D721Med (cell line): ENCODE measurements at regions not wholly inside any gene's neighbourhood (a gene's known extent, or its start where the extent isn't known, plus 50 kb on each side); places are given as distances from the start of the nearest gene placed in this dataset.
"Not testable (repeated sequence)": the region's sequence is repeated elsewhere in the genome, so short reads cannot be mapped to it uniquely, and the experiment has no call there.

Experiments used
- DNase-seq: peaks from one replicate; pipeline ENCODE4 v3.0.0; 2011; ENCODE audit warnings: low spot score; ENCODE audit not compliant: insufficient read length
- FAIRE-seq: peaks from 2 replicates; lab custom pipeline; 2011; peaks lifted over from hg19 to GRCh38; lab: Jason Lieb, UNC
- CTCF ChIP-seq: IDR thresholded peaks from 2 replicates; pipeline ENCODE4 v1.5.1; 2012; ENCODE audit warnings: mild to moderate bottlenecking, control low read depth; ENCODE audit not compliant: insufficient read depth; ENCODE audit errors: missing control alignments

GRCh38 chr12:58668233-58668632 is 252.1 kb downstream of the LRIG3 start:
- TF ChIP-seq CTCF: no peak
- FAIRE-seq (no peak), DNase-seq (no peak)

DNA sequence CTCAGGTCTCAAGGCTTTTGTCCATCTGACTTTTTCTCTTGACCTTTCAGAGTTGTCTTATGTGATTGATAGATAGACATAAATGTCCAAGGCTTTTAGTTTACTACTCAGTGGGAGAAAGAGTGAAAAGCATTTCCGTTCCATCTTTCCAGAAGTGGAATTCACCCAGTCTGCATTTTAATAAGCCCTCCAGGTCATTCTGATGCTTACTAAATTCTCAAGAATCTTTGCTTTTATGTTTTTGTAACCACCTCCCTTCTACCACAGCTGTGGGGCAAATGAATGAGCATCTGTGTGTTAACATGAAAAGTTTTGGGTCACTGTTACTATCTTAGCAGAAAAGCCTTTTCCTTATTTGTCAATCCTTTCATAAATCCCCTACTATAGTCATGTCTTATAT is 251.4 kb downstream of the LRIG3 start:
- TF ChIP-seq CTCF: no peak
- FAIRE-seq (no peak), DNase-seq (no peak)

DNA sequence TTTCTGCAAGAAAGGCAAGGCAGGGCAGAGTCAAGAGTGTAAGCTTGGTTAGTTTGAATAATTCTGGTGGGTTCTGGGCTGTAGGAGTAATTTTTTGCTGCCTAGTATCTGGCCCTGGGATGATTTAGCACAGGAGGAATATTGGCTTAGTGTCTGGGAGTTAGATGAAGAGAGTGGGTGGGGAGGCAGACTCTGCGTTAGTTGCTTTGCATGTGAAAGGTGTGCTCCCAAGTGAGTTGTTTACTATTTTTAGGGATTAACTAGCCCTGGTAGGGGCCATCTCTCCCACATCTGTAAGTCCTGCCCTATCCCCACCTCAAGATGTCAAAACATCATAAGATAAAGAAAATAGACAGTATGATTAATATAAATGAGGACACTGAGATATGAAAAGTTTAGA is 249.7 kb downstream of the LRIG3 start:
- DNase-seq (no peak), FAIRE-seq (no peak)
- TF ChIP-seq CTCF: no peak

DNA sequence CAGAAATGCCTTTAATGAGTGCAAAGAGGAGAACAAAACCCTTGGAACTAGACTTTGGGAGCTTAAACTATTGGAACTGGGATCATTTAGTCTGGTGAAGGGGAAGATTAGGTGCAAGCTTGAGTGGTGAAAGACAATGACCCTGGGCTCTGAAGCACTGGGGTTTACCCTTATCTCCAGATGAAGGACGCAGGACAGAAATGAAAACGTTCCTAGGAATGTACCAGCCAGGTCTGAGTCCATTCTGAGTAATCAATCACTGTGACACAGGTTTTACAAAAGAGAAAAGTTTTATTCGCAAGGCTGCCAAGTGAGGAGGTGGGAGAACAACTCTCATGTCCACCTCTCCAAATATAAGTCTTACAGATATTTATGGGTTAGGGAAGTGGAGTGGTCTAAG is 249.1 kb downstream of the LRIG3 start:
- TF ChIP-seq CTCF: no peak

DNA sequence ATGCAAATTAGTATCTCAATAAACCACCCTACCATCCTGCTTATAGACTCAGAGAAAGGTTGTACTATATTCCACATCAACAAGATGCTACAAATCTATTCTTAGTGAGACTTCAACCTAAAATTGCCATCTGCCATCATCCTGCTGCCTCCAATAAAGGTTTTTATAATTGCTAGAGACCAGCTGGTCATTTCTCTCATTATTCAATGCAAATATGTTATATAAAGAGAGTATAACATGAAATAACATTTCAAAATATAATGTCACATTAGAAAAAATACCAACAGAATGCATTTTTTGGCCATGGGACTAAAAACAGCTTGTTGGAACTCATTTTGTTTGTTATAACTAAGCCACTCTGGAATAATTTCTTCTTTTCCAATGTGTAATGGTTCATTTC is 247.3 kb downstream of the LRIG3 start:
- FAIRE-seq: no peak
- TF ChIP-seq CTCF: no peak
- no peak for DNase-seq

More for the DNA sequence above, 249.1 kb downstream of the LRIG3 start:
- FAIRE-seq (no peak), DNase-seq (no peak)

- not testable (repeated sequence) for DNase-seq, FAIRE-seq
These were observed 242.5 kb downstream of the LRIG3 start for GRCh38 chr12:58677833-58678232.

DNA sequence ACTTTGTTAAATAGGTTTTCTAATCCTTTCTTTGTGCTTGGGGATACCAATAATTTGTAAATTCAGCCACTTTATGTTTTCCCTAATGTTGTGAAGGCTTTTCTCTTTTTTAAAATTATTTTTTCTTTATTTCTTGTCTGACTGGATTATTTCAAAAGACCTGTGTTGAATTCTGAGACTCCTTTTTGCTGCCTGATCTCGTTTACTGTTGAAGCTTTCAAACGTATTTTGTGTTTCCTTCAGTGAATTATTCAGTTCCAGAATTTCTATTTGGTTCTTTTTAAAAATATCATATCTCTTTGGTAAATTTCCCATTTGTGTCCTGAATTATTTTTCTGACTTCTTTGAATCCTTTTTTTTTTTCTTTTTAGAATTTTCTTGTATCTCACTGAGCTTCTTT is 241.6 kb downstream of the LRIG3 start:
- no peak for DNase-seq
- no peak for FAIRE-seq
- TF ChIP-seq CTCF: no peak

DNA sequence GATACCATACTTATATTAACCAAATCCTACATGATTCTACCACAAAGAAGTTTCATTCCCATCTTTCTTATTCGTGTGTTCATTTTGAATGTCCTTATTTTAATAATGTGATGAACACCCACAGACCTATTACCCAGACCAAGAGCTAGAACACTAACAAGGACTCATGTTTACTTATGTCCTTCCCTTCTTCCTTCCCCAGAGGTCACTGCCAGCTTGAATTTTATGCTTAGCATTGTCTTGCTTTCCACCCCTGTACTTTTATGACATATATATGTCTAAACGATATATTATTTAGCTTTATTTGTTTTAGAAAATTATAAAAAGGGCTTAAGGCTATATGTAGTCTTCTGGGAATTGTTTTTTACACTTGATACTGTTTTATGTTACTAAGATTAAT is 238.6 kb downstream of the LRIG3 start:
- FAIRE-seq: no peak
- DNase-seq: no peak
- TF ChIP-seq CTCF: no peak
